H1 (cell line): ENCODE measurements at regions not wholly inside any gene's neighbourhood (a gene's known extent, or its start where the extent isn't known, plus 50 kb on each side); places are given as distances from the start of the nearest gene placed in this dataset.

ENCODE experiments used
- CTCF ChIA-PET: fragments of 300-600 bp; sonication (Branson Sonifier 250); formaldehyde crosslinking; loops from one replicate; lab custom pipeline; 2021; ENCODE audit not compliant: partially characterized antibody; lab: Charles Lee
- POLR2A ChIA-PET: fragments of 300-600 bp; sonication (Branson Sonifier 250); formaldehyde crosslinking; loops from one replicate; lab custom pipeline; 2021; ENCODE audit warnings: inconsistent platforms; ENCODE audit not compliant: partially characterized antibody; lab: Charles Lee
- DNase-seq, 2 experiments: peaks; one replicate each; pipeline versions ENCODE4 v3.0.0 to v3.0.0-alpha.2; 2010 to 2022; ENCODE audit warnings: low spot score in 2 of 2, low read depth in 1 of 2, mixed read lengths in 1 of 2
- FAIRE-seq: peaks from 2 replicates; lab custom pipeline; 2011; peaks lifted over from hg19 to GRCh38; lab: Jason Lieb, UNC
- H2AFZ ChIP-seq: 2 replicates; pipeline ENCODE4 v1.8.1; 2012; ENCODE audit warnings: low read length, inconsistent platforms
- H2AK5ac ChIP-seq: 2 replicates; pipeline ENCODE4 v1.6.1; 2013; ENCODE audit warnings: low read depth, low read length
- H2BK120ac ChIP-seq: replicated peaks from 2 replicates; pipeline ENCODE3; 2013; ENCODE audit warnings: low read depth, low read length, inconsistent platforms
- H2BK12ac ChIP-seq: 2 replicates; pipeline ENCODE4 v1.6.1; 2013; ENCODE audit warnings: low read depth, low read length
- H2BK15ac ChIP-seq: 2 replicates; pipeline ENCODE4 v1.6.1; 2013; ENCODE audit warnings: low read length
- H2BK20ac ChIP-seq: 2 replicates; pipeline ENCODE4 v1.6.1; 2013; ENCODE audit warnings: low read length
- H2BK5ac ChIP-seq: 2 replicates; pipeline ENCODE4 v1.6.1; 2013; ENCODE audit warnings: low read depth, low read length
- H3K14ac ChIP-seq: 2 replicates; pipeline ENCODE4 v1.6.1; 2013; ENCODE audit warnings: inconsistent platforms; ENCODE audit not compliant: insufficient read length
- H3K18ac ChIP-seq: 2 replicates; pipeline ENCODE4 v1.6.1; 2013; ENCODE audit warnings: low read length; ENCODE audit errors: extremely low read depth
- H3K23ac ChIP-seq: 2 replicates; pipeline ENCODE4 v1.6.1; 2013; ENCODE audit warnings: inconsistent platforms; ENCODE audit not compliant: insufficient read length
- H3K23me2 ChIP-seq: 2 replicates; pipeline ENCODE4 v1.6.1; 2013; ENCODE audit warnings: low read depth, low read length
- H3K27ac ChIP-seq: 2 replicates; pipeline ENCODE4 v1.6.1; 2011; ENCODE audit warnings: low read depth, low read length, inconsistent platforms
- H3K27me3 ChIP-seq, 4 experiments: replicated peaks in 1 of 4; 1 replicate in 1 of 4; 2 replicates in 3 of 4; pipeline versions ENCODE4 v1.6.1 to v1.8.1; 2011 to 2013; ENCODE audit warnings: low read length in 3 of 4, mild to moderate bottlenecking in 3 of 4, inconsistent platforms in 2 of 4, mixed read lengths in 2 of 4, moderate library complexity in 1 of 4; ENCODE audit not compliant: control insufficient read depth in 3 of 4, insufficient read depth in 3 of 4; ENCODE audit errors: extremely low read depth in 1 of 4
- H3K36me3 ChIP-seq, 4 experiments: 2 replicates each; pipeline versions ENCODE4 v1.6.1 to v1.8.1; 2011 to 2013; ENCODE audit warnings: mild to moderate bottlenecking in 4 of 4, low read length in 3 of 4, moderate library complexity in 2 of 4, control low read depth in 1 of 4, inconsistent platforms in 1 of 4; ENCODE audit not compliant: insufficient read depth in 4 of 4, control insufficient read depth in 2 of 4
- H3K4ac ChIP-seq: replicated peaks from 2 replicates; pipeline ENCODE3; 2013; ENCODE audit warnings: low read length, low read depth, mixed read lengths, inconsistent platforms; ENCODE audit not compliant: insufficient read length
- H3K4me1 ChIP-seq, 4 experiments: replicated peaks in 1 of 4; 1 replicate in 1 of 4; 2 replicates in 3 of 4; pipeline versions ENCODE4 v1.6.1 to v1.8.1; 2011 to 2013; ENCODE audit warnings: low read length in 3 of 4, inconsistent platforms in 2 of 4, mixed read lengths in 1 of 4; ENCODE audit not compliant: insufficient read depth in 4 of 4, control insufficient read depth in 3 of 4
- H3K4me2 ChIP-seq, 2 experiments: 2 replicates each; pipeline versions ENCODE4 v1.6.1 to v1.8.1; 2011 to 2013; ENCODE audit warnings: low read depth in 2 of 2, low read length in 2 of 2, control low read depth in 1 of 2, inconsistent platforms in 1 of 2, mild to moderate bottlenecking in 1 of 2; ENCODE audit not compliant: insufficient read depth in 1 of 2
- H3K4me3 ChIP-seq, 4 experiments: fragments of 200-600, 300-600 bp in 1 of 4; sonication (generic), shearing (Covaris generic), sonication (Bioruptor Twin) in 1 of 4; 2 replicates each; pipeline versions ENCODE4 v1.5.1 to v1.8.1; 2011 to 2016; ENCODE audit warnings: low read length in 4 of 4, low read depth in 3 of 4, control low read depth in 2 of 4, inconsistent platforms in 2 of 4, mild to moderate bottlenecking in 2 of 4, mixed read lengths in 1 of 4, moderate library complexity in 1 of 4; ENCODE audit not compliant: insufficient read depth in 2 of 4; ENCODE audit errors: extremely low read depth in 1 of 4
- H3K56ac ChIP-seq: replicated peaks from 2 replicates; pipeline ENCODE3; 2013; ENCODE audit warnings: low read depth, mild to moderate bottlenecking, mixed read lengths, low read length, inconsistent platforms; ENCODE audit not compliant: insufficient read length
- H3K79me1 ChIP-seq: 2 replicates; pipeline ENCODE4 v1.6.1; 2013; ENCODE audit warnings: low read depth, low read length, control low read depth
- H3K79me2 ChIP-seq, 2 experiments: 2 replicates each; pipeline versions ENCODE4 v1.6.1 to v1.8.1; 2012 to 2013; ENCODE audit warnings: low read length in 2 of 2, mild to moderate bottlenecking in 2 of 2, inconsistent platforms in 1 of 2; ENCODE audit not compliant: insufficient read depth in 2 of 2, control insufficient read depth in 1 of 2
- H3K9ac ChIP-seq, 4 experiments: replicated peaks in 1 of 4; 1 replicate in 1 of 4; 2 replicates in 3 of 4; pipeline versions ENCODE4 v1.6.1 to v1.8.1; 2011 to 2013; ENCODE audit warnings: low read depth in 3 of 4, low read length in 3 of 4, control low read depth in 2 of 4, mild to moderate bottlenecking in 2 of 4, moderate library complexity in 2 of 4, inconsistent platforms in 1 of 4; ENCODE audit errors: extremely low read depth in 1 of 4
- H3K9me3 ChIP-seq, 2 experiments: 2 replicates each; pipeline versions ENCODE4 v1.6.1 to v1.8.1; 2012 to 2013; ENCODE audit warnings: mild to moderate bottlenecking in 2 of 2, moderate library complexity in 2 of 2, control low read depth in 1 of 2, inconsistent platforms in 1 of 2, low read depth in 1 of 2, low read length in 1 of 2, mixed read lengths in 1 of 2; ENCODE audit not compliant: insufficient read depth in 2 of 2
- H4K20me1 ChIP-seq, 2 experiments: replicated peaks in 1 of 2; 2 replicates each; pipeline versions ENCODE3 to v1.8.1; 2011 to 2013; ENCODE audit warnings: inconsistent platforms in 2 of 2, low read length in 2 of 2, mild to moderate bottlenecking in 1 of 2; ENCODE audit not compliant: insufficient read depth in 2 of 2, control insufficient read depth in 1 of 2
- H4K5ac ChIP-seq: 2 replicates; pipeline ENCODE4 v1.6.1; 2013; ENCODE audit warnings: low read length, low read depth, mixed read lengths, inconsistent platforms; ENCODE audit not compliant: insufficient read length
- H4K8ac ChIP-seq: 2 replicates; pipeline ENCODE4 v1.8.0; 2013; ENCODE audit warnings: mild to moderate bottlenecking, moderate library complexity, low read length, inconsistent platforms; ENCODE audit not compliant: insufficient read depth; ENCODE audit errors: extremely low read depth
- H4K91ac ChIP-seq: replicated peaks from 2 replicates; pipeline ENCODE3; 2013; ENCODE audit warnings: low read length, mixed read lengths, inconsistent platforms; ENCODE audit not compliant: insufficient read length
- KDM1A ChIP-seq: fragments of 200-600, 300-600 bp; sonication (generic); IDR thresholded peaks from 2 replicates; pipeline ENCODE4 v1.7.1; 2016; ENCODE audit warnings: mild to moderate bottlenecking, low read length, borderline replicate concordance
- WGBS, 2 experiments: shearing (Covaris generic) in 1 of 2; methylation state at CpG; one replicate each; pipeline versions ENCODE4 v1.1.6 to v1.1.7; 2013 to 2015; ENCODE audit warnings: low lambda C conversion rate in 2 of 2, mixed read lengths in 2 of 2, inconsistent platforms in 1 of 2, low coverage in 1 of 2, missing lambda C conversion rate in 1 of 2; ENCODE audit not compliant: insufficient replicate concordance in 2 of 2, insufficient coverage in 1 of 2, insufficient read length in 1 of 2; ENCODE audit errors: extremely low coverage in 1 of 2, missing lambda C conversion rate in 1 of 2; 5-methylcytosine and 5-hydroxymethylcytosine counted together

- Histone ChIP-seq H3K4ac (no peak overlapping the region), H2BK120ac (no peak overlapping the region), H3K56ac (no peak overlapping the region), H3K4me2 (no peak overlapping the region), H3K9ac (no peak overlapping the region), H3K79me2 (no peaks in the 10 kb centered on the region), H3K27ac (no peak overlapping the region), H2BK12ac (no peak overlapping the region), H3K18ac (no peak overlapping the region), H4K5ac (no peak overlapping the region), H3K27me3 (no peaks in the 10 kb centered on the region), H4K20me1 (no peaks in the 10 kb centered on the region), H2BK20ac (no peak overlapping the region), H2BK5ac (no peak overlapping the region), H3K36me3 (no peaks in the 10 kb centered on the region), H2BK15ac (no peak overlapping the region), H3K79me1 (no peaks in the 10 kb centered on the region), H4K8ac (no peak overlapping the region), H2AFZ (no peak overlapping the region), H2AK5ac (no peak overlapping the region), H3K23ac (no peak overlapping the region), H4K91ac (no peak overlapping the region), H3K4me3 (no peak overlapping the region), H3K23me2 (no peaks in the 10 kb centered on the region), H3K14ac (no peak overlapping the region), H3K4me1 (peaks cover 0 to 3% (median 0%) of the 10 kb centered on the region in 4 experiments; a peak in 1 of 7 replicates), H3K9me3 (no peaks in the 10 kb centered on the region)
- CTCF ChIA-PET = no interaction called here
- FAIRE-seq (no peak), DNase-seq (no peak)
- 85% methylated on average over 2 of the region's 2 CpGs; no CpG with 5 or more reads in 1 of the 2 experiments for WGBS, 2 experiments
- POLR2A ChIA-PET = no interaction called here
- no peak for TF ChIP-seq KDM1A
Measured at GRCh38 chr4:18880871-18881270, 859.3 kb upstream of the LCORL start.
